PC-9 (cell line): ENCODE measurements at regions not wholly inside any gene's neighbourhood (a gene's known extent, or its start where the extent isn't known, plus 50 kb on each side); places are given as distances from the start of the nearest gene placed in this dataset.

Experiments used
- EZH2 ChIP-seq: fragments of 200-600 bp; sonication (generic); IDR thresholded peaks from 2 replicates; pipeline ENCODE4 v1.8.0; 2017; ENCODE audit warnings: antibody characterized with exemption, low read depth
- TF ChIP-seq, protein P1 (sequence below): fragments of 200-600 bp; sonication (generic); conservative IDR thresholded peaks from 2 replicates; pipeline ENCODE4 v1.6.1; 2017; ENCODE audit warnings: mixed run types, antibody characterized with exemption, mild to moderate bottlenecking, moderate library complexity

GRCh38 chr4:67380154-67380553 lies 165.1 kb downstream of the CENPC start:
- TF ChIP-seq, protein P1, sequence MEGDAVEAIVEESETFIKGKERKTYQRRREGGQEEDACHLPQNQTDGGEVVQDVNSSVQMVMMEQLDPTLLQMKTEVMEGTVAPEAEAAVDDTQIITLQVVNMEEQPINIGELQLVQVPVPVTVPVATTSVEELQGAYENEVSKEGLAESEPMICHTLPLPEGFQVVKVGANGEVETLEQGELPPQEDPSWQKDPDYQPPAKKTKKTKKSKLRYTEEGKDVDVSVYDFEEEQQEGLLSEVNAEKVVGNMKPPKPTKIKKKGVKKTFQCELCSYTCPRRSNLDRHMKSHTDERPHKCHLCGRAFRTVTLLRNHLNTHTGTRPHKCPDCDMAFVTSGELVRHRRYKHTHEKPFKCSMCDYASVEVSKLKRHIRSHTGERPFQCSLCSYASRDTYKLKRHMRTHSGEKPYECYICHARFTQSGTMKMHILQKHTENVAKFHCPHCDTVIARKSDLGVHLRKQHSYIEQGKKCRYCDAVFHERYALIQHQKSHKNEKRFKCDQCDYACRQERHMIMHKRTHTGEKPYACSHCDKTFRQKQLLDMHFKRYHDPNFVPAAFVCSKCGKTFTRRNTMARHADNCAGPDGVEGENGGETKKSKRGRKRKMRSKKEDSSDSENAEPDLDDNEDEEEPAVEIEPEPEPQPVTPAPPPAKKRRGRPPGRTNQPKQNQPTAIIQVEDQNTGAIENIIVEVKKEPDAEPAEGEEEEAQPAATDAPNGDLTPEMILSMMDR, result no peak
- TF ChIP-seq EZH2, result no peak
